NCI-H146 treated with DMSO at 0.1 percent for 48 hours (cell line): ENCODE measurements at regions not wholly inside any gene's neighbourhood (a gene's known extent, or its start where the extent isn't known, plus 50 kb on each side); places are given as distances from the start of the nearest gene placed in this dataset.

ENCODE experiments used
- DNase-seq: peaks from one replicate; lab custom pipeline; 2025; ENCODE audit not compliant: unreplicated experiment; lab: John Stamatoyannopoulos, UW

DNA sequence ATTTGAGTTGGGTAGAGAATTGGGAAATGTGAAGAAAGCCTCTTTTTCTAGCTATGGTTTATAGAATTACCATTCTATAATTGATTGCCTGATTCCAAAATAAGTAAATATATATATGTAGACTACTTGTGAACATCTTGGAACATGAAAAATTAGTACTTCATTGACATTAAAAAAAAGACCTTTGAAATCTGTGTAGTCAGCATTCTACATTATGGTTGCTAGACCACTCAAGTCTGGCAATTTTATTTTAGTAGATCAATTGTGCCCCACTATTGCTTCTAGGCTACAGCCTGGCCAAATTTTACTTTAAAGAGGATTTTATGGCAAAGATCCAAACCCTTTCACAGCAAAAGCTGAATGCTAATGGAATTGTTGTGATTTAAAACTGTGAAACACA lies 279.8 kb downstream of the IKZF2 start:
- DNase-seq: no peak

DNA sequence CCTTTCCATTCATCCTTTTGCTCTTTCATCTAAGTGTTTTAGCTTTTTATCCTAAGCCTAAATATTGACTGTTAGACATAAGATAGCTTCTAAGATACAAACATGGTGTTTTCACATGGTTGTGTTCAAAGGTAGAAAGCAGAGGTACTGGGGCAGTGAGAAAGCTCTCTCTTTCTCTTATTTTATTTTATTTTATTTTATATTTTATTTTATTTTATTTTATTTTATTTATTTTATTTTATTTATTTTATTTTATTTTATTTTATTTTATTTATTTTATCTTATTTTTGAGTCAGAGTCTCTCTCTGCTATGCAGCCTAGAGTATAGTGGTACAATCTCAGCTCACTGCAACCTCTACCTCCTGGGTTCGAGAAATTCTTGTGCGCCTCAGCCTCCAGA lies 287.2 kb downstream of the IKZF2 start:
- no peak for DNase-seq

DNA sequence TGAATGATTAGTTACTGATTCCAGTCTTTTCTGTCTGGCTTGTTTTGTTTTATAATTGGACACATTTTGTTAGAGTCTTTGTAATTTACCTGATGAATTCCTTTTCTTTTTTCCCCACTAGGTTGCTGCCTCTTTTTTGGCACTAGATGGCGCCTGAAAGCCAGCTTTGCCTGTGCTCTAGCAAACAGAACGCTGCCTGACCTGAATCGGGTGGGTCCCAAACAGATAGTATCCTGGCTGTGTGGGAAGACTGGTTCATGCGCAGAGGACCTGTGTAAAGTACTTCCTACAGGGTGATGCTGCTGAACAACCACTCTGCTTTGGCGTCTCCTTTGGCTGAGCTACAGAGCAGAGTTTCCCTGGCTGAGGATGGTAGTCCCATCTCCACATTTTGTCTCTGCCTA lies 288.2 kb downstream of the IKZF2 start:
- DNase-seq: no peak

DNA sequence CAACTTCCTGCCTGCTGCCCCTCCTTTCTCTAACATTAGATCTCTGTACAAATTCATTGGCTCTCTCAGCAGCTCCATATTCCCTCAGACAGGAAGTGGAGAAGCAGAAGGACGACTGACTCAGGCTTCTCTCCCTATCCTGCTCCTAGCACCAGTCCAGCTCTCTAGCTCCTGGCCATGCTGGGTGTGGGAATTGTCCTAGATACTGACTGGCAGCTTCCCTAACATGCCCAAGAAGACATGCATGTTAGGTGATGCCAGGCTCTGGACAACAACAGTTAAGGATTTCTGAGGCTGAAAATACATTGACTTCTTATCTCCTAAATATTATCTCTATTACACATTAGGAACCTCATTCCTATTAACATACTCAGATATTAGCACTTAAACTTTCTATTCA lies 292.9 kb downstream of the IKZF2 start:
- no peak for DNase-seq

DNA sequence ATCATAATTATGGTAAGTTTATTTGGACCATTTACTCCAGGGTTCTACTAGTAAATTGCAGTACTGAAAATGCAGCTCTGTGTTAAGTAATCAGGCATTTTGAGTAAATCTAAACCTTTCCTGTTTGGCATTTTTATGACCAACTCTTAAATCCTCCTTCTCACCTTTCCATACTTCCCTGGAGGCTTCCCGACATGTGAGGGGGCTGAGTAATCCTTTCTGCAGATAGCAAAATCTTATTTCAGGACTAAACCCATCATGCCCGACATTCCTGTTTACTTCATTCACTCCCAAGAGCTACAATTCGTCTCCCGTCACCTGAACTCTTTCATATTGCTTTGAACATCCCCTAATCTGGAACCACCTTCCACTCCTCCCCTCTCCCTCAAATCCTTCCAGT lies 296.6 kb downstream of the IKZF2 start:
- no peak for DNase-seq

DNA sequence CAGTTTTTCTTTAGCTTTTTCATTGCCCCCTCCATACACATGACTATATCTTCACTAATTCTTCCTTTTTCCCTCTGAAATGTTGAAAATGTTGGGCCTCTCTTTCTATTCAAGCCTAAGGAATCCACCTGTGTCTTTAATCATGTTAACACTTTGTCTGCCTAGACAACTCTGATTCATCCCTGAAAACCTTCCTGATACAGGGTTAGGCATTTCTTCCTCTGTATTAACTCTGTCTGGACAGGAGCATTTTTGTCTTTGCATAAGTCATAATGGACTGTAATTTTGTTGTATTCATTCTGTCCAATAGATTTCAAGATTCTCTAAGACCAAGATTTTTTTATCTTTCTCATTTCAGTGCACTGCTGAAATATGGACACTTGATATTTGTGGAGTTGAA lies 297.3 kb downstream of the IKZF2 start:
- DNase-seq: no peak

DNA sequence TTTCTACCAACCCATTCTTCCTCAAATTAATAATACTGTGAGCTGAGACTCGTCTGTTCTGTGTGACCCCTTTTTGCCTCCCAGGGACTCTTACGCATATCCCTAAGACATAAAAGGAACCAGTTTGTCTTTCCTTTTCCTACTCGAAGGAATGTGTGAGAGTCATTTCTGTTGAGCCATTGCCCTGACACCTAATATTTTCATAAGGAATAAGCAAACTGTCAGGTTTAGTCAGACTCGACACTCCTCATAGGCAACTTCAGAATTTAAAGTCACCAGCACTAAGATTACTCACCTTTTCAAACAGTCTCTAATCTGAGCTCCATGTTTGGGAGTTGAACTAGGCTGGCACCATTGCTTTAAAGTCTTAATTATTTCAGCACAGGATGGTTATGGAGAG lies 305.5 kb downstream of the IKZF2 start:
- no peak for DNase-seq

DNA sequence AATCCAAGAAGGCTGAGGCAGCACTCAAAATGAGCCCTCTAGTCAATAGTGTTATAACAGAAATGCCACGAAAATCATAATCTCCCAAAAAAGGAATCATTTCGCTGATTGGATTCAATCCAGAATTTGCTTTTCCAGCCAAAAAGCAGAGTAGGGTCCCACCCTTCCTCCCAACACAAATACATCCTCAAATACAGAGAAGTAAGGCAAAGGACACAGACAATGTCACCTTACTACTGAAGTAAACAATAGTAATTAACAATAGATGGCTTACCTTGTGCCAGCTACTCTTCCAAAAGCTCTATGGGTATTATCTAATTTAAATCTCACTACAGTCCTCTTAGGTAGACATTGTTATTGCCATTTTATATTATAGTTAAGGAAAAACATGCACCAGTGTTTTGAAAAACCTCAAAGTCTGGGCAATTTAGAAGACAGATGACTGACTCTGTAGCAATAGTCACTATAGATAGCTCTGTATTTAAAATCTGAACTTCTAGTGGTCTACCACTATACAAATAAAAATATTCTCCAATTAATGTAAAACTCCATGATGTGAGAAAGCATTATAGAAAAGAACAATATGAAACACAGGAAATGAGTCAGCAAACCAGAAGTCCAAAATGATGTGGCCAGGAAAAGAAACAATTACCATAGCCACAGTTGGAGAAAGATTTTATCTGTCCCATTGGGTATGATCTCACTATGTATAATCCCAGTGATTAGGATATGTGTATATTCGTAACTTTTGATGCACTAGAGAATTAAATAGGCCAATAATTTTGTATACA lies 305.0 kb upstream of the ERBB4 start:
- DNase-seq: no peak

DNA sequence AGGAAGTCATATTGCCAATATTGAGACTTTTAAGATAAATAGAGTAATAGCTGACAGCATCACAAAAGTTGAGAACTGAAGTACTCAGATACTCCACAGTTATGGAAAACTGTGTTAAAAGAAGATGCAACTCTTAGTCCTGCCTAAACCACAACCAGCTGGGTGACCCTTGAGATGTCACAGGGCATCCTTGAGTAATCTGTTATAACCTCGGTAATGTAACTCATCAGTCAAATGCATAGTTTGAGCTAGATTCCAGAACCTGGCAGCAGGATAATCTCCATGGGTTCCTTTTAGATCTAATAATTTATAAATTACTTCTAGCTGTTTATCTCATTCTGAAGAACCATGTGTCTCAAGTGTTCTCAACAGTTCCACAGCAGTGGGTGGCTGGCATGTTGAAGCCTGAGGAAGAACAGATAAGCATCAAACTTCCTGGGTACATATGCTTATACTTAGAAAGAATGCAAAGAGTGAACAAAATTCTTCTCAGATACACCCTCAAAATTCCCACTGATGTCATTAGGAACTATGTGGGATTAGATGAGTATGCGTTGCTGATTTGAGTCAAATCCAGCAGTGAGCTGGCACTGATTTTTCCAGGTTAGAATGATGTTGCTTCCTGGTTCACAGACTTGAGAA lies 304.1 kb upstream of the ERBB4 start:
- no peak for DNase-seq

DNA sequence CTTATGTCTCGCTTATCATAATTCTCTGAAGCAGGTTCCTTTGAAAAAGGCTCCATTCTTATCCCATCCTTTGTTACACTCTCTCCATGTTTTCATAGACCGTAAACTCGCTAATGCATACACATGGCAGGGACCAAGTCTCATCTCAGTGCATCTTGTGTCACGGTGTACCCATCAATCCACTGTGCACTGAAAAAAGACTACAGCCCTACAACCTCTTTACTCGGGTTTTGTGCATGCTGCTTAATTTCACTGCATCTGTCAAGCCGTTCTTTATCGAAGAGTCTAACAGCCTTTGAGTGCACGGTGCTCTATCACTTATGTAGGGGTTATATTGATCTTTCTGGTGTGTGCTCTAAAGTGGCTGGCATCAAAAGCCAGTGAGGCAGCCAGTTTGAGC lies 302.9 kb upstream of the ERBB4 start:
- DNase-seq: no peak

DNA sequence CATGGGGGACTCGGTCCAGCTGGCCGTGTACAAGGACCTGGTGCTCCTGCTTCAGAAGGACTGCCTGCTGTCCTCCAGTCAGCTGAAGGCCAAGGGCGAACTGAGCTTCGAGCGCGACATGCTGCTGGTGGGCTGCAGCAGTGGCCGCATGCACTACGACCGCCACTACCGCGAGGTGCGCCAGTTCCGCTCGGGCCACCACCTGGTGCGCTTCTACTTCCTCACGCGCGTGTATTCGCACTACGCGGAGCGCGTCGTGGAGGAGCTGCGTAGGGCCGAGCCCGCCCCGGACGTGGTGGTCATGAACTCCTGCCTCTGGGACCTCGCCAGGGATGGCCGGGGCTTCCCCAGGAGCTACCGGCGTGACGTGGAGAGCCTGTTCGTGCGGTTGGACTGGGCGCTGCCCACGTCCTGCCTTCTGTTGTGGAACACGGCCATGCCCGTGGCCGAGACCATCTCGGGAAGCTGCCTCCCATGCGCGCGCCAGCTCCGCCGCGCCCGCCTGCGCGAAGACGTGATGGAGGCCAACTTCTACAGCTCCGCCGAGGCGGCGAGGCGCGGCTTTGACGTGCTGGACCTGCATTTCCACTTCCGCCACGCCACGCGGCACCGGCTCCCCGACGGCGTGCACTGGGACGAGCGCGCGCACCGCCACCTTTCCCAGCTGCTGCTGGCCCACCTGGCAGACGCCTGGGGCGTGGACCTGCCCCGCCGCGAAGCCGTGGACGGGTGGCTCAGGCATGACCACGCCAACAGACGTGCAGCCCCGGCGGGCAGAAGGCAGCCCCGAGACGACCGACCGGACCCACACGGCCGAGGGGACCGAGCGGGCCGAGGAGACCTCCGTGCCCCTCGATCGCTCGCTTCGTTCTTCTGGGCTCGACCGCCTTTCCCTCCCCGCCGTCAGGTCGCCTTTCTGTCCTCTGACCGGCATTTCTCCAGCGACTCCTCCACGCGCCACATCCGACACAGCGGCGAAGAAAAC lies 293.9 kb upstream of the ERBB4 start:
- no peak for DNase-seq

DNA sequence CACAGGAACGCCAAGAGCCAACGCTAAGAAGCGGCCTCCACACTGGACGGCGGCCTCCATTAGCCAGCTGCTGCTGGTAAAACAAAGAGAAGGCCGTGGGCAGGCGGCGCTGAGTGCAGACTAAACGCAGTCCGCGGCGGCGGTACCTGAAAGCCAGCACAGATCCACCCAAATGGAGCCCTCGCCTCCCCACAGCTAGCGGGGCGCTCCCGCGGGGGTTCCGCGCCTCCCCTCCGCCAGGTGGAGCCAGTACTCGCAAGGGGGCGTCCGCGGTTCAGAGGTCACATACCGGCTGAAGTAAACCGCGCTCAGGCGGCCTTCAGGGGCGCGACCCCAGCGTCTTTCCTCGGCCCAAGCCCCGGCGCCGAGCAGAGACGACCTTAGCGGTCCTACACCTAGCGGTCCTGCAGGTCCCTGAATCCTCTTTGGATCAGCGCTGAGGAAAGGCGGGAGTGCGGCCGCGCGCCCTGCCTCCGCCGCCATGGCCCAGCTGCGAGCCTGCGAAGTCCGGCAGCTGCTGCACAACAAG lies 293.1 kb upstream of the ERBB4 start:
- DNase-seq: no peak

DNA sequence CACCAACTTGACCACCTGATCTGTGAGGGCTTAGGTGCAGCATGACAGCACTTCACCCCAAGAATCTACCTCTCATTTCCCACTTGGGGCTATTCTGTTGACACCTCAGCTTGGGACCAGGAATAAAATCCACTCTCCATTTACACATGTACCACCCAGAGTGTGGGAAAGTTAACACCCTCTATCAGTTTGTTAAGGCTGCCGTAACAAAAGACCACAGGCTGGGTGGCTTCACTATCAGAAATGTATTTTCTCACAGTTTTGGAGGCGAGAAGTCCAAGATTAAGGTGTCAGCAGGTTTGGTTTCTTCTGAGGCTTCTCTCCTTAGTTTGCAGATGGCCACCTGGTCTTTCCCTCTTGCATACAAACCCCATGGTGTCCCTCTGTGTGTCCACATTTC lies 277.7 kb upstream of the ERBB4 start:
- DNase-seq: no peak

DNA sequence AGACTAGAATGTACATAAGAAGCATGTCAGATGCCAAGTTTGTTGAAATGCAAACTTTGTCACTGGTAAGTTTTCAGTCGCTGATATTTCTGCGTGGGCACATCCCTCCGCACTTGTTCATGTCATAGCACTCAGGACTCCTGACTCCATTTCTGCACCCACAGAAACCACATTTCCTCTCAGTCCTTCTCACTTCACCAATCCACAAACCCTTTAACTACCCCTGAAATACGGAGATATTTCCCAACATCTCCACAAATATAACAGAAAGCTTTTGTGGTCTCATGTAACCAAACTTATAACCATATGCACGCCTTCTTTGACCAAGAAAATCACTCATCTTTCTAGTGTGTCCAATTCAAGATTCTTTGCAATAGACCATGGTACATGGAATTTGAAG lies 276.9 kb upstream of the ERBB4 start:
- DNase-seq: no peak

DNA sequence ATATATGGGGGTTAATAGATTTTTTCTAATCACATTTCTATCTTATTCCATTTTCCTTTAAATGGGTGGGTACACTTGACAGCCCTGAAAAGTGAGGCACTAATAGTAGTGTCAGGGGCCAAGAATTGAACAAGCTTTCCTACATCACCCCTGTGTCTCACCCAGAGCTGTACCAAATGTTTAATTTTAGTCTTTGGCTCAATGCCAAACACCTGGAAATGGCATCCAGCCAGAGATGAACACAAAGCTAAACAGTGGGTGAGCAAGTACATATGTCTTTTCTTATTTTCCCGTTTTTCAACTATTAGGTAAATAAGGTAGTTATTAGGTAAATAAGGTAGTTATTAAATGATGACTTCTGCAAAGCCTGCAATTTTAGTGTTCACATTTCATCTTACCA lies 276.3 kb upstream of the ERBB4 start:
- DNase-seq: peak; percentile 23

DNA sequence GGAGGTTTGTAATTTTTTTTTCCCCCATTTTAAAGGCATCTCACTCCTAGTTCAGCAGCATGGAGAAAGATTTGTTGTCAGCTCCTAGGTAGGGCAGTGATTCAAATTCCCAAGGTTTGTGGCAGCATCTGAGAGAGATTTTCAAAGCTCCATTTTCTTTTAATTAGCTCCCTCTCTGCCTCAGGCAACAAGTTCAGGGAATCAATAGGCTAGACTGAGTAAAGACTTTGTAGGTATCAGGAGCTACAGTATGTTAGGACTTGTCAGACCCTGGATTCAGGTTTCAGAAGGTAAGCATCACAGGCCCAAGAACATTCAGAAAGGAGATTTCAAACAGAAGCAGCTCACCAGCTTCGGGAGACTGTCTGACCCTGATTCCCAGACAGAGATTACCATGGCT lies 273.3 kb upstream of the ERBB4 start:
- DNase-seq: no peak

DNA sequence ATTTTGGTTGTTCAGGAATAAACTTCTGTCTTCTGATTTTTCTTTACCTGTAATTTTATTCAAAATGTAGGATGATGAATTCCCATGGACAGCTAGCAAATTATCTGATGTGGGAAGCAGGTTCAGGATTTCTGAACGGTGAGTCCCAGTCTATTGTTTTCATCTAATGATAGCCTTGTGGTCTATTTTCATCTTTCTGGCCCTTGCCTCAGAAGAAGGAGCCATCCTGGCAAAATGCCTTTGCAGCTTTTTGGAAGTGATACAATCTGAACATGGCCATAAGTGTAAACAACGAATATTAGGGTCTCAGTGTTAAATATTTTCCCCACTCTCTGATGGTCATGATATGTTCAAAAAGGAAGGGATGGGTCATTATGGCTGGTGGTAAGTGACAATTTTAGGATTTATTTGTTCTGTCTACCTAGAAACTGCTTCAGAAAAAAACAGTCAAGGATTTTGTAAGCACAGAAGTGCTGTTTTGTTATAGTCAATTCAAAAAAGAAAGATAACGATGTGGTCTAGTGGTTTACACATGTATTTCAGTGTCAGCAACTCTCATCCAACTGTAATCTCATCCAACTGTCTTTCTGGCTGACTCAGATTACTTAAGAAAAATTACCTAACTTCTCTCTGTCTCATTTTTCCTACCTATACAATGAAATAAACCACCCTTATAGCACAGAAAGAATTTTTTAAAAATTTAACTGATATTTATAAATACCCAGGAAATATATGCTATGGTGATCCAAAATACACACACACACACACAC lies 272.6 kb upstream of the ERBB4 start:
- no peak for DNase-seq

DNA sequence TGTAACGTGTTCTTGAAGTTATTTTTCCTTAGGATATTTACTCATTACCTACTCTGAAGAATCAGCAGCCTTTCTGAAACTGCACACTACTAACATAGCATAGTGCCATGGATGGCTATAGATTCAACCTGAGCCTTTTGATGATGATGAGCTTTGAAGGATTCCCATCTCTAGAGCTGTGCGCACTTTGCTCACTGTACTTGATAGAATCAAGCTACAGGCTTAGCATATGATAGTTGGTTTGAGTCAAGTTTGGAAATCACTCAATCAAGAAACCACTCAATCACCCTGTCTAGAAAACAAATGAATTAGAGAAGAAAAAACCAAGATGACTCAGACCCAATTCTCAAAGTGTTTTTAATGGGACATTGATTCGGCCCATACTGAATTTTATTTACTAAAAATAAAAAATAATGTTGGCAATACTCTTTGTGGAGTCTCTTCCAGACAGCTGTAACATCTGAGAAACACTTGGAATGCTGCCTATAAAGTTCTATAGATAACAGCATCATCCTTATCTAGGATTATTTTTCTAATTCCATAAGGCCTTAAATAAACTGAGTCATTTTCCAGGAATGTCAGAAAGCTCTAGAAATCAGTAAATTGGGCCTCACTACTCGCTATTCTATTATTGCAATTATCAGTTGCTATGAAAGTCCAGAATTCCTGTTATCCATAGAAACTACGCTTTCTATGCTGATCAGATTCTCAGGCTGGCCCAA lies 259.0 kb upstream of the ERBB4 start:
- DNase-seq: no peak

DNA sequence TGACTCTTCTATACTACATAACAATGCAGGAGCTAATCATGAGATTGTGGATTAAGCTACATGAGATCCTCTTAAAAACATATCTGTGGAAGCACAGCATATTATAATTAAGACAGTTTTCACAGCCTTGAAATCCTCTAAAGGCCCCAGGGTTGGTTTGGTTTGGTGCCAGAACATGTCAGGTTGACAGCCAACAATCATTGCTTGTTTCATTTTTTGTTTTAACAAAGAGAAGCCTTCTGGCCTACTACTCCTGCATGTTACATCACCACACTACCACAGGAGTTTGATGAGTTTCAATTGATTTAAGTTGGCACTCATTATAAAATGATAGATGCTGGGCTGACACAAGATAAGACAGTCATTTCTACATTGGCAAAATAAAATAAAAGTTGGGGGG lies 255.9 kb upstream of the ERBB4 start:
- no peak for DNase-seq

DNA sequence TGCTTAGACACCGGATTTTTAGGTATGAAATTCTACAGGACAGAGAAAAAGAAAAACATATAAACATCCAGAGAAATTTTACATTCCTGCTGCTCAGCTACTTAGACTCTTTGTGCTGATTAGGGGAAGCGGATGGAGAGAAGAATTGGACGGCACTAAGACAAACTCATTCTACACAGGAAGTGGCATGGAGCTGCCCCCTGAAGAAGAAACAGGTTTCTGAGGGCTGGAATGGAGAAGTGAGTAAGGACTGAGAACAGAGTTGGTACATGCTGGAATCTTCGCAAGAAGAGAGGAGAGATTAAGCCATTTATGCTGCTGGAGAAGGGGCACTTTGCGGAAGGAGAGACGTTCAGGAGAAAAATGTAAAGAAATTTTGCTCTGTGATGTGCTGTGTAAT lies 253.0 kb upstream of the ERBB4 start:
- no peak for DNase-seq
